ENCODE measurements at regions not wholly inside any gene's neighbourhood (a gene's known extent, or its start where the extent isn't known, plus 50 kb on each side); places are given as distances from the start of the nearest gene placed in this dataset.

DNA sequence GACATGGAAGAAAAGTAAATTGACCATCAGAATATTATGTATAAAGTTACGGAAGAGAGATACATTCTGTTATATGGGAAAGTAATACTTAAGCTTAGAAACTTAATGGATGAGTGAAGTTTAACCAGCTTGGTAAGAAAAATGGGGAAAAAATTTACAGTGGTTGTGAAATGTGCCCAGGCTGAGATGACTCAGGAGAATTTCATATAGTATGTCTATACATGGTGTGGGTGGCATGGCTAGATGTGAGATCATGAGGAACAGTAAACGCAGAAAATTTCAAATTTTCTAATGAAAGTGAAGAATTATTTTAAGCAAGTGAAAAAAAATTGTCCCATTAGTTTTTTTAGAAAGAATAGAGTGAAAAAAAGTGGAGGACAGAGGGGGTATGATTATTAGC, 552.5 kb upstream of the SORCS1 start:
- FAIRE-seq, result no peak

- FAIRE-seq, result no peak
Measured at GRCh38 chr10:107715565-107715964, 551.1 kb upstream of the SORCS1 start.

DNA sequence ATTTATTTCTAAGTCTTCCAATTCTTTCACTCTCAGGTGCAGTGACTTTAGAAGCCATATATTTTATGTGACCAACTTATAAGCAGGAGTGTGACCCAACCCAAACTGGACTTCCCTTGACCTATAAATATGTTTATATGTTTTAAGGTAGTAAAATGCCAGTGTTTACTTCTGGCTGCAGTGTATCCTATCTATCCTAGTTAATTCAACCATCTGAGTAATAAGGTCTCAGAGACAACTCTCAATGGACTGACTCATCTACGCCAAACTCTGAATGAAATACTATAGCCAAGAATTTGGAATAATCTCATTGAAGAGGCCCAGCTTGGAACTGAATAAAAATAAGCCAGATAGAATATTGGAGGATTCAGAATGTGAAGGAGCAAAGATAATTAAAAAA, 544.5 kb upstream of the SORCS1 start:
- no peak for FAIRE-seq

- no peak for FAIRE-seq
Measured at GRCh38 chr10:107706096-107706725, 541.7 kb upstream of the SORCS1 start.

- no peak for FAIRE-seq
Measured at GRCh38 chr10:107701943-107702342, 537.4 kb upstream of the SORCS1 start.

DNA sequence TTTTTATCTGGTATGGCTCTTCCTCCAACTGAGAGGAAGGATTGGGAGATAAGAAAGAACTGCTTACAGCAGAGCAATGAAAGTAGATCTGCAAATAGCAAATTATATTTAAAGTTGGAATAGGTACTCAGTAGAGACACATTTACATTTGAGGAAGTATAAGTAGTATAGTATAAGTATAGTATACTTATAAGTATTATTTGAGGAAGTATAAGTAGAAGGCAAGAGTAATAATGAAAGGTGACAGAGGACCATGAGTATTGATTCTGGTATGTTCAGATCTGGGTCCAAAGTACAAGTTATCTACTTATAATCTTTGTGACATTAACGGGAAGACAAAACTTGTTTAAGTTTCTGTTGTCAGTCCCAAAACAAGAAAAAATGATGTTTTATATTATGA, 527.6 kb upstream of the SORCS1 start:
- FAIRE-seq, result no peak

- no peak for FAIRE-seq
Measured at GRCh38 chr10:107689323-107689722, 524.8 kb upstream of the SORCS1 start.

- no peak for FAIRE-seq
Measured at GRCh38 chr10:107687701-107688100, 523.2 kb upstream of the SORCS1 start.

- FAIRE-seq, result no peak
Measured at GRCh38 chr10:107686095-107686494, 521.6 kb upstream of the SORCS1 start.

- no peak for FAIRE-seq
Measured at GRCh38 chr10:107671960-107672359, 507.5 kb upstream of the SORCS1 start.

DNA sequence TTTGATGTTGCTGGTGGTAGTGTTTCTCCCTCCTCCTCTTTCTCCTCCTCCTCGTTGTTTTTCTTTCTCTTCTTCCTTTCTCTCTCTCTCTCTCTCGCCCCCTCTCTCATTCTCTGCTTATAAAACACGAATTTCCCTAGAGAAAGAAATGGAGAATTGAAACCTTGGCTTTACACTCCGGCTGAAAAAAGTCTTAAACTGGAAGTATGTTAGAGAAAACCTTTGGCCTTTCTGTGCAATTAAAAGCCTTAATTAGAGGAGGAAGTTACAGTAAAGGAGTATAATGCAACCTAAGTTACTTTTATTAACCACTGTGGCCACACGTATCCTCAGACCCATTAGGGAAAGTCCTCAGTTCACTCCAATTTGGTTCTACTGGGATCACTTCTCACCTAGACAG, 501.7 kb upstream of the SORCS1 start:
- FAIRE-seq, result no peak

- no peak for FAIRE-seq
Measured at GRCh38 chr10:107665459-107665858, 501.0 kb upstream of the SORCS1 start.

GRCh38 chr10:107657851-107658250, 493.3 kb upstream of the SORCS1 start:
- no peak for FAIRE-seq

DNA sequence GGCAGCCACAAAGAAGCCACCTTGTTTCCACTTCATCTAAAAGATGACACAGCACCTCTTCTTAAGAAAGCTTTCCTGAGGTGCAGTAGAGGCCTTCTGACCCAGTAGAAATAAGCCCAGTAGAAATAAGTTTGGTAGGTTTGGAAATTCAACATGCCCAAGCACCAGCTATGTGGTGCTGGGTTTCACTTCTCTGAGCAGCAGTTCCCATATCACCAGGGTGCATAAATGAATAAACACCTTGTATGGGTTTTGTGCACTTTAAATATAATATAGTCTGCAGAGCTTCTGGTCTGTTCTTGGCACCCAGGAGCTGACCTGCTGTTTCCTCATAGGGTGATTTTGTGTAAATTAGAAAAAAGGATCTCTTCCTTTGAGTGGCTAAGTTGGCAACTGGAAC, 492.4 kb upstream of the SORCS1 start:
- FAIRE-seq, result no peak

- no peak for FAIRE-seq
Measured at GRCh38 chr10:107653832-107654287, 489.4 kb upstream of the SORCS1 start.

- no peak for FAIRE-seq
Measured at GRCh38 chr10:107650939-107651338, 486.4 kb upstream of the SORCS1 start.

- no peak for FAIRE-seq
Measured at GRCh38 chr10:107649249-107649648, 484.7 kb upstream of the SORCS1 start.

DNA sequence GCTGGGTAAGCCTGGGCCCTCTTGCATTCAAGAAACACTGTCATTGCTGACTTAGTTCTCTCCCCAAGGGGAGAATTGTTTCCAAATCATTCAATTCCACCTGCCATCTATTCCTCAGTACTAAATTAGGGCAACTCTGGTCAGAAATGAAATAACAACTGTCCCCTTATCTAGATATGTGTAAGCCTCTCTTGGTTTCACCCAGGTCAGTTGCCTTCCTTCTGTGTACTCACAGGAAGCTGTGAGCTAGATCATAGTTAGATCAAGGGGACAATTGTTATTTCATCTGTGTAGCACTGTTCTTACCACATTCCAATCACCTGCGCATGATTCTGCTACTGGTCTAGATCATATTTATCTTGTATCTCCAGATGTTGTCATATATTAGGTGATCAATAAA, 483.0 kb upstream of the SORCS1 start:
- no peak for FAIRE-seq

DNA sequence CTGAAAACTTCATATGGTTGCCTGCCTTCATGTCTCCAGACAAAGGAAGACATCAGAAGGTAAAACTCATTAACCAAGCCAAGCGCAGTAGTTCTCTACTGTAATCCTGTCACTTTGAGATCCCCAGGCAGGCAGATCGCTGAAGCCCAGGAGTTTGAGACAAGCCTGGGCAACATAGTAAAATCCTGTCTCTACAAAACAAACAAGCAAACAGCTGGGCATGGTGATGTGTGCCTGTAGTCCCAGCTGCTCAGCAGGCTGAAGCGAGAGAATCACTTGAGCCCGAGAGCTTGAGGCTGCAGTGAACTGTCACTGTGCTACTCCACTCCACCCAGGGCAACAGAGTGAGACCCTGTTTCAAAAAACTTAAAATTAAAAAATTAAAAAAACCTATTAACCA, 467.4 kb upstream of the SORCS1 start:
- no peak for FAIRE-seq

DNA sequence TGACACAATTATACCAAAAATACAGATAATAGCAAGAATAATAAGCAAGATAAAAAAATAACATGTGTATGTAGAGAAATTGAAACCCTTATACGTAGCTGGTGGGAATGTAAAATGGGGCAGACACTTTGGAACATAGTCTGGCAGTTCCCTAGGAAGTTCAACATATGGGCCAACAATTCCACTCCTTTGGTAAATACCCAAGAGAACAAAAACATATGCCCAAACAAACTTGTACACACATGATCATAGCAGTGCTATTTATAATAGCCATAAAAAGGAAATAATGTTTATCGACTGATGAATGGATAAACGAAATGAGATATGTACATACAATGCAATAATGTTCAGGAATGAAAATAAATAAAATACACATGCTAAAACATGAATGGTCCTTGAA, 462.4 kb upstream of the SORCS1 start:
- FAIRE-seq, result no peak

DNA sequence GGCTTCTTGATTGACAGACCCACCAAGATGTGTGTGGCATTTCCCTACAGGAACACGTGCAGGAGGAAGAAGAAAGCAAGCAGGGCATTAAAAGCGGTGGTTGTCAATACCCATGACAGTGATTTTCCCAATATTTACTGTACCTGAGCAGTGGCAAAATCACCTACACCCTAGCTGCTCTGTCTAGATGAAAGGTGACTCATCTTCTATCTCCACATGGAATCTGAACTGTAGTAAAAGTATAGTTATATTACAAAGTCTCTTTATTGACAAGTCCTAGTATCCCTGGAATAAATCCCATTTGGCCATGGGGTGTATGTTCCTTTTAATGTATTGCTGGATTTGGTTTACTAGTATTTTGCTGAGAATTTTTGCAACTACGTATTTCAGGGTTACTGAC, 458.8 kb upstream of the SORCS1 start:
- no peak for FAIRE-seq

DNA sequence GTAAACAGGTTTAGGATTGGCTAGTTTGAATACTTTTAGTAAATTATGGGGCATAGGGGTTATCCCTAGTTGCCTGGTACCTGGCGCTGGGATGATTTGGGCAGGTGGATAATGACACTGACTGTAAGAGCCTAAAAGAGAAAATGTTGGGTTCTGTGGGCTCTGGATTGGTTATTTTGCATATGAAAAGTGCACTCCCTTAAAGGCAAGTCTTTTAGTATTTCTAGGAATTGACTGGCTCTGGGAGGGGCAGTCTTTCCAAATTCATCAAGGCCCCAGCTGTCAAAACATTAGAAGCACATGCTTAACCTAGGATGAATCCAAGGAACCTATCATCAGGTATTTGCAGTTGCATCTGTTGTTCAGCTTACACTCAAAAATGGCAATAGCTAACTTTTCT, 454.6 kb upstream of the SORCS1 start:
- no peak for FAIRE-seq

GRCh38 chr10:107618504-107618994, 454.0 kb upstream of the SORCS1 start:
- FAIRE-seq, result no peak

GRCh38 chr10:107616463-107617410, 452.2 kb upstream of the SORCS1 start:
- FAIRE-seq, result no peak
